ENCODE measurements at regions not wholly inside any gene's neighbourhood (a gene's known extent, or its start where the extent isn't known, plus 50 kb on each side); places are given as distances from the start of the nearest gene placed in this dataset.

- no peak overlapping the region for H2AFZ ChIP-seq
- H3K4me2 ChIP-seq = no peak overlapping the region
- ChIA-PET CTCF (no interaction called here), POLR2A (ENCODE audit: unreplicated experiment) (no interaction called here)
- intact Hi-C loops (cut with micrococcal nuclease; ENCODE audit: unreplicated experiment) = no loop called here
- no peak overlapping the region for H3K27ac ChIP-seq
- H3K9me3 ChIP-seq (ENCODE audit: insufficient read depth, low read depth) = no peaks in the 10 kb centered on the region
- no peak for TF ChIP-seq EZH2 (IDR thresholded peaks at IDR 0.05; ENCODE audit: low read depth)
- no peak for TF ChIP-seq CTCF (conservative IDR thresholded peaks at IDR 0.05)
- H3K27me3 ChIP-seq (ENCODE audit: insufficient read depth, low read depth) = 0 out of 2 replicates have a peak, but pooled peaks cover 5% of the 10 kb centered on the region
- no peaks in the 10 kb centered on the region for H3K36me3 ChIP-seq (ENCODE audit: low read depth)
- no peaks in the 10 kb centered on the region for H3F3A ChIP-seq (ENCODE audit: insufficient read depth, low read depth)
- no peak overlapping the region for H3K4me3 ChIP-seq
- H4K20me1 ChIP-seq (ENCODE audit: insufficient read depth) = no peaks in the 10 kb centered on the region
- H3K79me2 ChIP-seq (ENCODE audit: low read depth) = no peaks in the 10 kb centered on the region
- H3K9me2 ChIP-seq (ENCODE audit: insufficient read depth) = no peaks in the 10 kb centered on the region
- BruUV-seq (replicated peaks) = no TSS peak
- no peak for DNase-seq
- H3K4me1 ChIP-seq (replicated peaks; ENCODE audit: insufficient read depth) = no peaks in the 10 kb centered on the region
These were observed 692.0 kb upstream of the PKDCC start for GRCh38 chr2:41355794-41356193.

GRCh38 chr2:41364842-41365241 lies 683.0 kb upstream of the PKDCC start:
- Histone ChIP-seq H3K36me3 (ENCODE audit: low read depth) (no peaks in the 10 kb centered on the region), H3K9me2 (ENCODE audit: insufficient read depth) (no peaks in the 10 kb centered on the region), H2AFZ (no peak overlapping the region), H3K27me3 (ENCODE audit: insufficient read depth, low read depth) (no peaks in the 10 kb centered on the region), H3K27ac (no peak overlapping the region), H3K4me1 (replicated peaks; ENCODE audit: insufficient read depth) (no peaks in the 10 kb centered on the region), H3K9me3 (ENCODE audit: insufficient read depth, low read depth) (no peaks in the 10 kb centered on the region), H3K4me3 (no peak overlapping the region), H3K79me2 (ENCODE audit: low read depth) (no peaks in the 10 kb centered on the region), H3K4me2 (no peak overlapping the region), H3F3A (ENCODE audit: insufficient read depth, low read depth) (no peaks in the 10 kb centered on the region), H4K20me1 (ENCODE audit: insufficient read depth) (no peaks in the 10 kb centered on the region)
- CTCF ChIA-PET = no interaction called here
- intact Hi-C loops (cut with micrococcal nuclease; ENCODE audit: unreplicated experiment) = no loop called here
- BruUV-seq (replicated peaks) = no TSS peak
- TF ChIP-seq EZH2 (IDR thresholded peaks at IDR 0.05; ENCODE audit: low read depth) = no peak
- POLR2A ChIA-PET (ENCODE audit: unreplicated experiment) = no interaction called here
- no peak for DNase-seq

- no peaks in the 10 kb centered on the region for H3K9me3 ChIP-seq (ENCODE audit: insufficient read depth, low read depth)
- intact Hi-C loops (cut with micrococcal nuclease; ENCODE audit: unreplicated experiment) = no loop called here
- H3F3A ChIP-seq (ENCODE audit: insufficient read depth, low read depth) = no peaks in the 10 kb centered on the region
- CTCF ChIA-PET = no interaction called here
- no peak overlapping the region for H3K27ac ChIP-seq
- BruUV-seq (replicated peaks) = no TSS peak
- H2AFZ ChIP-seq = no peak overlapping the region
- no peak overlapping the region for H3K4me3 ChIP-seq
- POLR2A ChIA-PET (ENCODE audit: unreplicated experiment) = no interaction called here
- H3K9me2 ChIP-seq (ENCODE audit: insufficient read depth) = peaks cover 4% of the 10 kb centered on the region; the same call in 1 of the 2 replicates
- H3K4me1 ChIP-seq (replicated peaks; ENCODE audit: insufficient read depth) = no peaks in the 10 kb centered on the region
- TF ChIP-seq EZH2 (IDR thresholded peaks at IDR 0.05; ENCODE audit: low read depth) (no peak), CTCF (conservative IDR thresholded peaks at IDR 0.05) (no peak)
- no peaks in the 10 kb centered on the region for H3K36me3 ChIP-seq (ENCODE audit: low read depth)
- no peaks in the 10 kb centered on the region for H3K79me2 ChIP-seq (ENCODE audit: low read depth)
- H3K4me2 ChIP-seq = no peak overlapping the region
- H4K20me1 ChIP-seq (ENCODE audit: insufficient read depth) = no peaks in the 10 kb centered on the region
- H3K27me3 ChIP-seq (ENCODE audit: insufficient read depth, low read depth) = peaks cover 2% of the 10 kb centered on the region; the same call in 1 of the 2 replicates
- DNase-seq = no peak
These were observed 671.9 kb upstream of the PKDCC start for GRCh38 chr2:41375901-41376300.

GRCh38 chr2:41377837-41378236 lies 670.0 kb upstream of the PKDCC start:
- peaks cover 5% of the 10 kb centered on the region; the same call in 1 of the 2 replicates for H3K27me3 ChIP-seq (ENCODE audit: insufficient read depth, low read depth)
- intact Hi-C loops (cut with micrococcal nuclease; ENCODE audit: unreplicated experiment) = no loop called here
- H3K9me3 ChIP-seq (ENCODE audit: insufficient read depth, low read depth) = no peaks in the 10 kb centered on the region
- no peaks in the 10 kb centered on the region for H3F3A ChIP-seq (ENCODE audit: insufficient read depth, low read depth)
- no TSS peak for BruUV-seq (replicated peaks)
- no peaks in the 10 kb centered on the region for H4K20me1 ChIP-seq (ENCODE audit: insufficient read depth)
- no peaks in the 10 kb centered on the region for H3K79me2 ChIP-seq (ENCODE audit: low read depth)
- no peaks in the 10 kb centered on the region for H3K36me3 ChIP-seq (ENCODE audit: low read depth)
- TF ChIP-seq CTCF (conservative IDR thresholded peaks at IDR 0.05) = no peak
- TF ChIP-seq EZH2 (IDR thresholded peaks at IDR 0.05; ENCODE audit: low read depth) = no peak
- POLR2A ChIA-PET (ENCODE audit: unreplicated experiment) = no interaction called here
- CTCF ChIA-PET = no interaction called here
- no peak overlapping the region for H3K4me2 ChIP-seq
- DNase-seq = no peak
- 0 out of 2 replicates have a peak overlapping the region, but pooled peaks have one; percentile 27 for H2AFZ ChIP-seq
- H3K9me2 ChIP-seq (ENCODE audit: insufficient read depth) = peaks cover 4% of the 10 kb centered on the region; the same call in 1 of the 2 replicates
- H3K4me3 ChIP-seq = no peak overlapping the region
- no peaks in the 10 kb centered on the region for H3K4me1 ChIP-seq (replicated peaks; ENCODE audit: insufficient read depth)
- H3K27ac ChIP-seq = no peak overlapping the region

All from PC-9 (cell line).